Right lobe of liver (tissue), 6 donors: ENCODE measurements at regions not wholly inside any gene's neighbourhood (a gene's known extent, or its start where the extent isn't known, plus 50 kb on each side); places are given as distances from the start of the nearest gene placed in this dataset.

Experiments used
- ATAC-seq, 4 donors: fragments of 200-7000 bp; cut with Tn5 transposase; one replicate each; pipeline ENCODE4 v1.9.1; 2020; ENCODE audit warnings: mild to moderate bottlenecking in 4 of 4, moderate library complexity in 4 of 4
- DNase-seq, 3 donors: peaks; one replicate each; pipeline ENCODE4 v3.0.0-alpha.2; 2020
- H3K27ac ChIP-seq, 3 donors: fragments of 200-600 bp; one replicate each; pipeline ENCODE4 v1.8.0; 2022
- H3K27me3 ChIP-seq, 2 donors: fragments of 200-600 bp; one replicate each; pipeline ENCODE4 v1.8.0; 2022
- H3K36me3 ChIP-seq, 4 donors: fragments of 200-600 bp; sonication (generic) in 1 of 4; one replicate each; pipeline versions ENCODE4 v1.5.1 to v1.8.0; 2017 to 2022; ENCODE audit warnings: control low read depth in 1 of 4
- H3K4me1 ChIP-seq, 4 donors: fragments of 200-600 bp; sonication (generic) in 1 of 4; one replicate each; pipeline versions ENCODE4 v1.5.1 to v1.8.0; 2017 to 2022; ENCODE audit warnings: control low read depth in 1 of 4
- H3K4me3 ChIP-seq, 3 donors: fragments of 200-600 bp; one replicate each; pipeline ENCODE4 v1.8.0; 2022
- H3K9me3 ChIP-seq, 4 donors: fragments of 200-600 bp; sonication (generic) in 1 of 4; one replicate each; pipeline versions ENCODE4 v1.5.1 to v1.8.0; 2017 to 2022; ENCODE audit warnings: control low read depth in 1 of 4
- POLR2A ChIP-seq: fragments of 450-650 bp; IDR thresholded peaks from one replicate; pipeline ENCODE4 v1.6.1; 2017; ENCODE audit warnings: antibody characterized with exemption, mild to moderate bottlenecking
- WGBS: methylation state at CpG from one replicate; pipeline ENCODE4 v1.1.6; 2018; ENCODE audit warnings: low coverage, low lambda C conversion rate; ENCODE audit not compliant: insufficient coverage; ENCODE audit errors: missing lambda C conversion rate; 5-methylcytosine and 5-hydroxymethylcytosine counted together
- intact Hi-C, 2 donors: fragments of 100-400 bp; cut with DNase I; formaldehyde crosslinking; loops; one replicate each; pipeline versions ENCODE4 v1.11.2 to v1.14.1; 2022
- TF ChIP-seq, protein P1 (sequence below), 4 donors: fragments of 200-600 bp in 3 of 4; fragments of 450-650 bp in 1 of 4; IDR thresholded peaks; one replicate each; pipeline versions ENCODE4 v1.5.1 to v1.8.0; 2016 to 2022; ENCODE audit warnings: antibody characterized with exemption in 4 of 4, mild to moderate bottlenecking in 2 of 4
- donor health status: DM: no; HTN: yes; CAD: no.
- donor health status: DM: no; HTN: no; CAD: no.
- donor health status: DM: no; HTN: no; CAD: no.
- donor health status: DM: no; HTN: yes; CAD: no.
- donor health status: DM: no; HTN: yes; CAD: no.

DNA sequence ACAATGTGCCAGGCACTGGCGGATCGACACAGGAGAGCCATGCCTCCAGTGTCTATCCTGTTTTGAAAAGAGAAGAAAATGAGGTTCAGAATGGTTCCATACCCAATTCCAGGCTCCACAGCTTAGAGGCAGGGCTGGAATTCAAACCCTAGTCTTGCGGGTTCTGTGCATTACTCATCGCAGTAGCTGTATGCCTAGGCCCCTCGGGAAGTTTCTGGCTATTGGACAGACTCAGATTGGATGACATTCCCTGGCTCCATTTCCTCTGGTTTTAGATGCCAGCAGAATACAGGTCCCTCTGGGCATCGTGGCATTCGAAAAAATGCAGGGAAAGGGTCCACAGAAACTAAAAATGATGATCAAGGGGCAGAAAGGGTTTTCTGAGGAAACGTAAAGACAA lies 184.7 kb downstream of the COPRS start:
- Histone ChIP-seq H3K27ac (no peak overlapping the region), H3K4me1 (no peaks in the 10 kb centered on the region), H3K27me3 (no peaks in the 10 kb centered on the region), H3K4me3 (no peak overlapping the region), H3K9me3 (no peaks in the 10 kb centered on the region), H3K36me3 (no peaks in the 10 kb centered on the region)
- no peak for TF ChIP-seq POLR2A
- TF ChIP-seq, protein P1, sequence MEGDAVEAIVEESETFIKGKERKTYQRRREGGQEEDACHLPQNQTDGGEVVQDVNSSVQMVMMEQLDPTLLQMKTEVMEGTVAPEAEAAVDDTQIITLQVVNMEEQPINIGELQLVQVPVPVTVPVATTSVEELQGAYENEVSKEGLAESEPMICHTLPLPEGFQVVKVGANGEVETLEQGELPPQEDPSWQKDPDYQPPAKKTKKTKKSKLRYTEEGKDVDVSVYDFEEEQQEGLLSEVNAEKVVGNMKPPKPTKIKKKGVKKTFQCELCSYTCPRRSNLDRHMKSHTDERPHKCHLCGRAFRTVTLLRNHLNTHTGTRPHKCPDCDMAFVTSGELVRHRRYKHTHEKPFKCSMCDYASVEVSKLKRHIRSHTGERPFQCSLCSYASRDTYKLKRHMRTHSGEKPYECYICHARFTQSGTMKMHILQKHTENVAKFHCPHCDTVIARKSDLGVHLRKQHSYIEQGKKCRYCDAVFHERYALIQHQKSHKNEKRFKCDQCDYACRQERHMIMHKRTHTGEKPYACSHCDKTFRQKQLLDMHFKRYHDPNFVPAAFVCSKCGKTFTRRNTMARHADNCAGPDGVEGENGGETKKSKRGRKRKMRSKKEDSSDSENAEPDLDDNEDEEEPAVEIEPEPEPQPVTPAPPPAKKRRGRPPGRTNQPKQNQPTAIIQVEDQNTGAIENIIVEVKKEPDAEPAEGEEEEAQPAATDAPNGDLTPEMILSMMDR (IDR thresholded peaks at IDR 0.05) = no peak
- no peak for ATAC-seq
- DNase-seq = no peak
- intact Hi-C loops = no loop called here
- WGBS = 84% methylated on average over 8 of the region's 8 CpGs

DNA sequence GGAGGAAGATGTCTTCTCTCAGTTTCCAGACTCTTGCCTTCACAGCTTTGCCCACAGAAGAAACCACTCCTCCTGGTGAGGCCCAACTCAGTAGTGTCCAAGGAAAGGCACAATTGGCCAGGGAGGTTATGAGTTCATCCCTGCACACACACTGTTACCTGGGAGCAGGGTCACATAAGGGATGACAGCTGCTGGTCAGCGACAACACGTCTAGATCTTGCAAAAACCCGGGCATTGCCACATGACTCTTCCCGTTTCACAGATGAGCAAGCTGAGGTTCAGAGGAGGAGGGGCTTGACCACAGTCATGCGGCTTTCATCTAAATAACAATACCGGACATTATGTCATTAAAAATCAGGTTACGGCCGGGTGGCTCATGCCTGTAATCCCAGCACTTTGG lies 186.0 kb downstream of the COPRS start:
- Histone ChIP-seq H3K27me3 (no peaks in the 10 kb centered on the region), H3K9me3 (no peaks in the 10 kb centered on the region), H3K4me3 (no peak overlapping the region), H3K4me1 (no peaks in the 10 kb centered on the region), H3K36me3 (no peaks in the 10 kb centered on the region), H3K27ac (no peak overlapping the region)
- WGBS = 32% methylated on average over 6 of the region's 8 CpGs
- no peak for ATAC-seq
- intact Hi-C loops = no loop called here
- DNase-seq = no peak
- TF ChIP-seq POLR2A = no peak
- TF ChIP-seq, protein P1 (IDR thresholded peaks at IDR 0.05) = no peak

DNA sequence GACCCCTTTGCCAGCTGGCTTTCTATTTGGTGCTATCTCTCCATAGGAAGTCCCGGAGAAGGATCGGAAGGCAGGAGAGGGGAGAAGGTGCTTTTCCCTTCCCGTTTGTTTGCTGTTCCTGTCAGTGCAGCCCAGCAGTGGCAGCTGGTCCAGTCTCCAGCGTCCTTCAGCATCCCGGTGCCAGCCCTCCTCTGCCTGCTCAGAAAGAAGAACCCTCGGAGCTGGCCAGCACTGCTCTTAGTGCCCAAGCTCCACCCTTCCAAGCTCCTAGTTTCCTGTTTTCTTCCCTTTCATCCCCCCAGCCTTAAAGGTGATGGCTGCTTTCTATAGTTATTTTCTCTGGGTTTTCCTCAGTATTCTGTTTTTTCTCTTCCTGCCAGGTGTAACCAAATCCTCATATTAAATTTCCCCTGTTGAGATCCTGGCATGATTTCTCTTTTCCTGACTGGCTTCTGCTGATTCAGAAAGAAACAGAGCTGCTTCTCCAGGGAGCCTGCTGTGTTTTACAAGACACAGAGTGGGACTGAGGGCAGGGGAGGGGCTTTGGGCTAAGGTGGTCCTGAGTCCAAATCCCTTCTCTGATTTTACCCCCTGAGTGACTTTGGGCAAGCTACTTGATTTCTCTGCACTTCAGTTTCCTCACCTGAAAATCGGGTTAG lies 186.8 kb downstream of the COPRS start:
- H3K9me3 ChIP-seq = no peaks in the 10 kb centered on the region
- DNase-seq (no peak), ATAC-seq (no peak)
- intact Hi-C loops = no loop called here
- TF ChIP-seq, protein P1 (IDR thresholded peaks at IDR 0.05) = no peak
- TF ChIP-seq POLR2A = no peak
- WGBS = 61% methylated on average over 4 of the region's 7 CpGs
- no peaks in the 10 kb centered on the region for H3K36me3 ChIP-seq
- no peaks in the 10 kb centered on the region for H3K4me1 ChIP-seq
- no peak overlapping the region for H3K27ac ChIP-seq
- no peak overlapping the region for H3K4me3 ChIP-seq
- no peaks in the 10 kb centered on the region for H3K27me3 ChIP-seq

DNA sequence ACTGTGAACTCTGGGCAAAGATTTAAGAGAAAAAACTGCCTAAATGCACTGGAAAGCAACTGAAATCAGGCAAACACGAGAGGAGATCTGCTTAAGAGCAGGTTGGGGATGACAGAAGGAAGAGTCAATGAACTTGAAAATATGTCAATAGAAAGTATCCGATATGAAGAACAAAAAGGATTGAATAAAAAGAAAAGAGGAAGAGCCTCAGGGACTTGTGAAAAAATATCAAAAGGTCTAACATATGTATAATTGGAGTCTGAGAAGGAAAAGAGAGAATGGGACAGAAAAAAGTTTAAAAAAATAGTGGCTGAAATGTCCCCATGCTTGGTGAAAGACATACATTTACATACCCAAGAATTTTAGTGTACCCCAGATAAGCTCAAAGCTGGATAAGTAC lies 195.5 kb downstream of the COPRS start:
- DNase-seq (no peak), ATAC-seq (no peak)
- 71% methylated on average over 2 of the region's 2 CpGs for WGBS
- H3K27me3 ChIP-seq = no peaks in the 10 kb centered on the region
- intact Hi-C loops = no loop called here
- H3K36me3 ChIP-seq = no peaks in the 10 kb centered on the region
- no peaks in the 10 kb centered on the region for H3K4me1 ChIP-seq
- no peak overlapping the region for H3K27ac ChIP-seq
- H3K9me3 ChIP-seq = peaks cover 0 to 2% (median 0%) of the 10 kb centered on the region in 4 donors
- TF ChIP-seq, protein P1 (IDR thresholded peaks at IDR 0.05) = no peak
- TF ChIP-seq POLR2A = no peak
- no peak overlapping the region for H3K4me3 ChIP-seq

DNA sequence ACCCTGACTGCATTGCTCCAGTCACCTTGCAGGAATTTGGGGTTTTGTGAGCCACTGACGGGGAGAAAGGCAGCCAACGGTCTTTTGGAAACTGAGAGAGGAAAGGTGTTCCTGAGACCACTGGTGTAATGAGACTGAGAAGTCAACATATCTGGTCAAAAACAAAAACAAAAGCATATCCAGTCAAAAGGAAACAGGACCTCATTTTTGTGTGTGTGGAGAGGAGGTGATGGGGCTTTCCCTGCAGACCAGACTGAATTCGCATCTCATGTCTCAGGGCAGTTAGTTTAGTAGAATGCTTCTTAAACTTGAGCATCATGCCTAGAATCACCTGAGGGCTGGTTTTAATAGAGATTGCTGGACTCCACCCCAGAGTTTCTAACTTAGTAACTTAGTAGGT lies 198.4 kb downstream of the COPRS start:
- Histone ChIP-seq H3K4me3 (no peak overlapping the region), H3K27me3 (no peaks in the 10 kb centered on the region), H3K9me3 (peaks cover 0 to 2% (median 0%) of the 10 kb centered on the region in 4 donors), H3K36me3 (no peaks in the 10 kb centered on the region), H3K4me1 (no peaks in the 10 kb centered on the region), H3K27ac (no peak overlapping the region)
- 73% methylated on average over 3 of the region's 3 CpGs for WGBS
- DNase-seq (no peak), ATAC-seq (no peak)
- TF ChIP-seq POLR2A = no peak
- TF ChIP-seq, protein P1 (IDR thresholded peaks at IDR 0.05) = no peak
- intact Hi-C loops = no loop called here
